Heart right ventricle (tissue), 16 donors: ENCODE measurements at regions not wholly inside any gene's neighbourhood (a gene's known extent, or its start where the extent isn't known, plus 50 kb on each side); places are given as distances from the start of the nearest gene placed in this dataset.

Source experiments
- ATAC-seq, 8 donors: fragments of 200-7000 bp; cut with Tn5 transposase; one replicate each; pipeline ENCODE4 v1.9.1; 2020; ENCODE audit warnings: mild to moderate bottlenecking in 8 of 8, moderate library complexity in 8 of 8, moderate number of reproducible peaks in 1 of 8
- DNase-seq, 2 donors: peaks; one replicate each; pipeline ENCODE4 v3.0.0-alpha.2; 2020
- H3K27ac ChIP-seq, 10 donors: fragments of 200-600 bp; sonication (generic) in 2 of 10; one replicate each; pipeline versions ENCODE4 v1.5.0 to v1.8.0; 2020 to 2022; ENCODE audit warnings: mild to moderate bottlenecking in 3 of 10
- H3K27me3 ChIP-seq, 7 donors: fragments of 200-600 bp; one replicate each; pipeline ENCODE4 v1.8.0; 2021 to 2022; ENCODE audit warnings: mild to moderate bottlenecking in 2 of 7
- H3K36me3 ChIP-seq, 9 donors: fragments of 200-600 bp; sonication (generic) in 1 of 9; one replicate each; pipeline versions ENCODE4 v1.5.0 to v1.8.0; 2020 to 2022; ENCODE audit warnings: mild to moderate bottlenecking in 2 of 9
- H3K4me1 ChIP-seq, 9 donors: fragments of 200-600 bp; sonication (generic) in 1 of 9; one replicate each; pipeline versions ENCODE4 v1.5.0 to v1.8.0; 2020 to 2022; ENCODE audit warnings: mild to moderate bottlenecking in 4 of 9
- H3K4me3 ChIP-seq, 10 donors: fragments of 200-600 bp; sonication (generic) in 2 of 10; one replicate each; pipeline versions ENCODE4 v1.5.0 to v1.8.0; 2020 to 2022; ENCODE audit warnings: mild to moderate bottlenecking in 7 of 10, moderate library complexity in 2 of 10
- H3K9me3 ChIP-seq, 11 donors: fragments of 200-600 bp in 10 of 11; sonication (generic) in 2 of 11; one replicate each; pipeline versions ENCODE4 v1.5.0 to v1.8.0; 2013 to 2022; ENCODE audit warnings: mild to moderate bottlenecking in 2 of 11, control low read depth in 1 of 11, moderate library complexity in 1 of 11
- CTCF ChIP-seq, 9 donors: fragments of 200-600 bp; sonication (generic) in 2 of 9; IDR thresholded peaks; one replicate each; pipeline versions ENCODE4 v1.5.0 to v1.8.0; 2021 to 2022; ENCODE audit warnings: antibody characterized with exemption in 9 of 9, mild to moderate bottlenecking in 5 of 9, moderate library complexity in 1 of 9
- WGBS, 2 donors: extraction: QIAGEN DNeasy Blood & Tissue Kit; methylation state at CpG; one replicate each; pipeline ENCODE4 v1.1.7; 2013; ENCODE audit warnings: inconsistent platforms in 1 of 2; 5-methylcytosine and 5-hydroxymethylcytosine counted together
- intact Hi-C, 10 donors: fragments of 100-400 bp; cut with DNase I; formaldehyde crosslinking; loops; one replicate each; pipeline versions ENCODE4 v1.11.1 to v1.14.2; 2022
- donor health status: Arrhythmogenic right ventricular cardiomyopathy.
- donor health status: ischemic (EF 13 %, LVEDD 7.1; RV severe dilation, severe dysfunction).
- donor health status: healthy with polysubstance abuse.
- donor health status: DM: no; HTN: yes; CAD: no.
- donor health status: DM: no; HTN: no; CAD: no.
- donor health status: ischemic (EF 25% LVEDD 6.9; RV normal size, moderate dysfunction).
- donor health status: ischemic (EF 25% LVEDD 5.7; RV mildly dilated, moderate dysfunction).
- donor health status: healthy.
- donor health status: DM: yes; HTN: yes; CAD: no.
- donor health status: Ischemic cardiomyopathy.
- donor health status: ischemic (EF 35%, LVEDD 5.7; RV mildly dilated, moderate dysfunction).
- donor health status: nonischemic (EF 11% LVEDD 7.7; RV severe dilation, severe dysfunction).
- donor health status: DM: yes; HTN: yes; CAD: no.
- donor health status: PGD.
- donor health status: ischemic (EF 29% LVEDD 5.4; RV normal size, mild dysfunction).
- donor health status: nonischemic (EF 23%, LVEDD 6.1; RV moderate dilation, normal function).

GRCh38 chr5:38094889-38095288 lies 163.5 kb upstream of the EGFLAM start:
- TF ChIP-seq CTCF (IDR thresholded peaks at IDR 0.05): no peak
- Histone ChIP-seq H3K27ac (no peak overlapping the region), H3K36me3 (no peaks in the 10 kb centered on the region), H3K4me1 (no peaks in the 10 kb centered on the region), H3K4me3 (no peak overlapping the region), H3K27me3 (no peaks in the 10 kb centered on the region), H3K9me3 (no peaks in the 10 kb centered on the region)
- intact Hi-C loops: no loop called here
- DNase-seq (no peak), ATAC-seq (no peak)
- WGBS, 2 donors: 76 to 78% methylated on average over 3 of the region's 3 CpGs

- no peak for ATAC-seq
- no peak for DNase-seq
- intact Hi-C loops: no loop called here
- WGBS, 2 donors: 79 to 80% methylated on average over 4 of the region's 4 CpGs
- no peaks in the 10 kb centered on the region for H3K36me3 ChIP-seq
- TF ChIP-seq CTCF (IDR thresholded peaks at IDR 0.05): no peak
- no peak overlapping the region for H3K4me3 ChIP-seq
- H3K4me1 ChIP-seq: no peaks in the 10 kb centered on the region
- no peak overlapping the region for H3K27ac ChIP-seq
- H3K27me3 ChIP-seq: no peaks in the 10 kb centered on the region
- H3K9me3 ChIP-seq: no peaks in the 10 kb centered on the region
Observed at GRCh38 chr5:38093855-38094254, 164.5 kb upstream of the EGFLAM start.

GRCh38 chr5:38086777-38087176 lies 171.6 kb upstream of the EGFLAM start:
- intact Hi-C loops: loop anchor here in 1 of 10 donors (5.0 kb wide), 1 partner anchor 556 kb away; no protein-coding TSS in a partner anchor
- TF ChIP-seq CTCF (IDR thresholded peaks at IDR 0.05): no peak
- Histone ChIP-seq H3K9me3 (peaks cover 0 to 5% (median 0%) of the 10 kb centered on the region in 11 donors), H3K36me3 (no peaks in the 10 kb centered on the region), H3K4me1 (no peaks in the 10 kb centered on the region), H3K4me3 (no peak overlapping the region), H3K27me3 (peaks cover 0 to 15% (median 0%) of the 10 kb centered on the region in 7 donors), H3K27ac (no peak overlapping the region)
- DNase-seq: no peak
- no peak for ATAC-seq
- WGBS, 2 donors: 77 to 80% methylated on average over 4 of the region's 4 CpGs

- H3K36me3 ChIP-seq: no peaks in the 10 kb centered on the region
- H3K27ac ChIP-seq: no peak overlapping the region
- DNase-seq (no peak), ATAC-seq (no peak)
- WGBS, 2 donors: 44 to 46% methylated on average over 3 of the region's 3 CpGs
- peaks cover 0 to 8% (median 0%) of the 10 kb centered on the region in 7 donors for H3K27me3 ChIP-seq
- no peak for TF ChIP-seq CTCF (IDR thresholded peaks at IDR 0.05)
- H3K4me3 ChIP-seq: no peak overlapping the region
- intact Hi-C loops: no loop called here
- no peaks in the 10 kb centered on the region for H3K9me3 ChIP-seq
- H3K4me1 ChIP-seq: no peaks in the 10 kb centered on the region
Observed at GRCh38 chr5:38079620-38080402, 178.5 kb upstream of the EGFLAM start.
